CD8-positive, alpha-beta memory T cell (primary cell): ENCODE measurements at regions not wholly inside any gene's neighbourhood (a gene's known extent, or its start where the extent isn't known, plus 50 kb on each side); places are given as distances from the start of the nearest gene placed in this dataset.

Experiments
- CTCF ChIA-PET: fragments of 350-600 bp; sonication (Branson Sonifier 250); formaldehyde crosslinking; loops from one replicate; lab custom pipeline; 2021; ENCODE audit warnings: antibody characterized with exemption; lab: Charles Lee
- POLR2A ChIA-PET: fragments of 350-600 bp; sonication (Branson Sonifier 250); formaldehyde crosslinking; loops from one replicate; lab custom pipeline; 2021; ENCODE audit warnings: antibody characterized with exemption; lab: Charles Lee
- DNase-seq, 5 donors: peaks; one replicate each; pipeline versions ENCODE4 v3.0.0 to v3.0.0-alpha.2; 2020 to 2022; ENCODE audit warnings: mixed read lengths in 1 of 5
- H3K27ac ChIP-seq: one replicate; pipeline ENCODE4 v1.7.0; 2013; ENCODE audit warnings: low read depth, mild to moderate bottlenecking, low read length, moderate library complexity
- H3K27me3 ChIP-seq: 2 replicates; pipeline ENCODE4 v1.7.0; 2013; ENCODE audit warnings: low read length, mild to moderate bottlenecking; ENCODE audit not compliant: insufficient read depth, poor library complexity, severe bottlenecking
- H3K36me3 ChIP-seq: 2 replicates; pipeline ENCODE4 v1.7.0; 2013; ENCODE audit warnings: mild to moderate bottlenecking, low read length, moderate library complexity; ENCODE audit not compliant: insufficient read depth
- H3K4me1 ChIP-seq: 2 replicates; pipeline ENCODE4 v1.7.0; 2013; ENCODE audit warnings: mild to moderate bottlenecking, low read length, moderate library complexity; ENCODE audit not compliant: insufficient read depth
- H3K4me3 ChIP-seq: 2 replicates; pipeline ENCODE4 v1.7.0; 2013; ENCODE audit warnings: mild to moderate bottlenecking, low read length
- H3K9me3 ChIP-seq: 2 replicates; pipeline ENCODE4 v1.7.0; 2013; ENCODE audit warnings: mild to moderate bottlenecking, low read length
- H3K27ac Mint-ChIP-seq, 8 donors: one replicate each; pipeline ENCODE4 v1.8.0; 2020 to 2021; ENCODE audit warnings: mixed read lengths in 8 of 8, mild to moderate bottlenecking in 6 of 8, inconsistent platforms in 3 of 8, moderate library complexity in 3 of 8
- H3K27me3 Mint-ChIP-seq, 2 donors: one replicate each; pipeline ENCODE4 v1.8.0; 2020 to 2021; ENCODE audit warnings: mixed read lengths in 2 of 2, mild to moderate bottlenecking in 1 of 2, moderate library complexity in 1 of 2
- H3K36me3 Mint-ChIP-seq, 3 donors: one replicate each; pipeline ENCODE4 v1.8.0; 2020 to 2021; ENCODE audit warnings: mixed read lengths in 3 of 3, inconsistent platforms in 1 of 3, mild to moderate bottlenecking in 1 of 3
- H3K4me1 Mint-ChIP-seq, 3 donors: one replicate each; pipeline ENCODE4 v1.8.0; 2020 to 2021; ENCODE audit warnings: mixed read lengths in 3 of 3, inconsistent platforms in 1 of 3, mild to moderate bottlenecking in 1 of 3
- H3K4me3 Mint-ChIP-seq, 7 donors: one replicate each; pipeline ENCODE4 v1.8.0; 2020 to 2021; ENCODE audit warnings: mixed read lengths in 7 of 7, mild to moderate bottlenecking in 6 of 7, moderate library complexity in 4 of 7, inconsistent platforms in 2 of 7
- H3K9me3 Mint-ChIP-seq, 5 donors: one replicate each; pipeline ENCODE4 v1.8.0; 2020 to 2022; ENCODE audit warnings: mixed read lengths in 5 of 5, mild to moderate bottlenecking in 3 of 5, moderate library complexity in 2 of 5, inconsistent platforms in 1 of 5

DNA sequence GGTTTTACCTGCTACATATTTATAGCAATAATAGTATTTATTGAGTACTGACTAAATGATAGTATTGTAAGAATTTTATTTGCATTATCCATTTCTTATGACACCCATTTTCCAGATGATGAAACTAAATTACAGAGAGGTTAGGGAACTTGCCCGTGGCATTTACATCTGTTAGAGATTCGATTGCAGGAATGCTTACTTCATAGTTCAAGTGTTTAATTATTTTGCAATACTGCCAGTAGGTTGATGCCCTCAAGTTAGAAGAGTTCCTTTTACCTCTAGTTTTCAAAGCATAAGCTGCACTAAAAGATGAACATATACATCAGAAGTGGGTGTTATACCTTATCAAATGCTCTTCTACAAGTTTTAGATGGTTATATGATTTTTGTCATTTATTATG is 362.8 kb upstream of the RGMA start:
- peaks cover 1 to 13% of the 10 kb centered on the region in 2 donors for H3K27me3 Mint-ChIP-seq
- ChIA-PET CTCF (no interaction called here), POLR2A (no interaction called here)
- peaks cover 0 to 4% (median 0%) of the 10 kb centered on the region in 5 donors for H3K9me3 Mint-ChIP-seq
- no peak overlapping the region for H3K27ac Mint-ChIP-seq
- no peak overlapping the region for H3K4me3 Mint-ChIP-seq
- Histone ChIP-seq H3K27ac (no peak overlapping the region), H3K4me1 (no peaks in the 10 kb centered on the region), H3K9me3 (no peaks in the 10 kb centered on the region), H3K27me3 (no peaks in the 10 kb centered on the region), H3K4me3 (no peak overlapping the region), H3K36me3 (no peaks in the 10 kb centered on the region)
- no peak for DNase-seq
- no peaks in the 10 kb centered on the region for H3K36me3 Mint-ChIP-seq
- no peaks in the 10 kb centered on the region for H3K4me1 Mint-ChIP-seq

DNA sequence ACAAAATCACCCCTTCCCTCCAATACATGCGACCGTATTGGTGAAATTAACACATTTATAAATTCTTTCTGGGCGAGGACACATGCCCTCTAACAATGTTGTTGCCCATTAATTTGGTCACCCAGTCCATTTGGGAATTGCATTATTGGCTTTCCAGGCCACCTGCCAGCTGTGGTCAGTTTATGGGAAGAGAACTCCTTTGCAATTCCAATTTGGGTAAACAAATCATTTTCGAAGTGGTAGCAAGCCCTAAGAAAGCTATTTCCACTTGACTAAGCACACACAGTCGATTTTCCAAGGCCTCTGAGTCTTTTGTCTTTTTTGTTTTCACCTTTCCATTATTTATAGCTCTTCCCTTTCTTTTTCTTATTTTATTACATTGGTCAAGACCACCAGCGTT is 362.3 kb upstream of the RGMA start:
- H3K36me3 ChIP-seq: no peaks in the 10 kb centered on the region
- CTCF ChIA-PET: no interaction called here
- peaks cover 0 to 4% (median 0%) of the 10 kb centered on the region in 5 donors for H3K9me3 Mint-ChIP-seq
- H3K4me3 ChIP-seq: no peak overlapping the region
- no peak overlapping the region for H3K27ac Mint-ChIP-seq
- H3K36me3 Mint-ChIP-seq: no peaks in the 10 kb centered on the region
- H3K4me1 Mint-ChIP-seq: no peaks in the 10 kb centered on the region
- no peak overlapping the region for H3K27ac ChIP-seq
- H3K9me3 ChIP-seq: no peaks in the 10 kb centered on the region
- no peak for DNase-seq
- POLR2A ChIA-PET: no interaction called here
- H3K27me3 ChIP-seq: no peaks in the 10 kb centered on the region
- no peak overlapping the region for H3K4me3 Mint-ChIP-seq
- peaks cover 1 to 9% of the 10 kb centered on the region in 2 donors for H3K27me3 Mint-ChIP-seq
- H3K4me1 ChIP-seq: no peaks in the 10 kb centered on the region

DNA sequence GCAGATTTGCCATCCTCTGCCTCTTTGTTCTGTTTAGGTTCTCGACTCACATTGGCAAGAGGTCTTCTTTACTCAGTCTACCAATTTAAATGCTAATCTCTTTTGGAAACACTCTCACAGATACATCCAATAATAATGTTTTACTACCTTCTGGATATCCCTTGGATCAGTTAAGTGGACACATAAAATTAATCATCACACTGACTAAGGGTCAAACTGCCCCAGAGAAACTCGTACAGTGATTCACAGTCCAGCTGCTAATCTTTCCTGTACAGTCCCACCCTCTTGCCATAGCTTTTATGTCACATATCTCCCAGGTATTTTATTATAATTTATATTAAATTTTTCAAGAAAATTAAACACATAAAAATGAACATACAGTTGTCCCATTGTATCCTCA is 360.8 kb upstream of the RGMA start:
- Histone ChIP-seq H3K27me3 (no peaks in the 10 kb centered on the region), H3K36me3 (no peaks in the 10 kb centered on the region), H3K4me1 (no peaks in the 10 kb centered on the region), H3K9me3 (no peaks in the 10 kb centered on the region), H3K27ac (no peak overlapping the region), H3K4me3 (no peak overlapping the region)
- Mint-ChIP-seq H3K4me1 (no peaks in the 10 kb centered on the region), H3K36me3 (no peaks in the 10 kb centered on the region), H3K4me3 (no peak overlapping the region), H3K27ac (no peak overlapping the region), H3K9me3 (peaks cover 0 to 4% (median 2%) of the 10 kb centered on the region in 5 donors), H3K27me3 (peaks cover 1 to 8% of the 10 kb centered on the region in 2 donors)
- CTCF ChIA-PET: no interaction called here
- POLR2A ChIA-PET: no interaction called here
- DNase-seq: no peak

DNA sequence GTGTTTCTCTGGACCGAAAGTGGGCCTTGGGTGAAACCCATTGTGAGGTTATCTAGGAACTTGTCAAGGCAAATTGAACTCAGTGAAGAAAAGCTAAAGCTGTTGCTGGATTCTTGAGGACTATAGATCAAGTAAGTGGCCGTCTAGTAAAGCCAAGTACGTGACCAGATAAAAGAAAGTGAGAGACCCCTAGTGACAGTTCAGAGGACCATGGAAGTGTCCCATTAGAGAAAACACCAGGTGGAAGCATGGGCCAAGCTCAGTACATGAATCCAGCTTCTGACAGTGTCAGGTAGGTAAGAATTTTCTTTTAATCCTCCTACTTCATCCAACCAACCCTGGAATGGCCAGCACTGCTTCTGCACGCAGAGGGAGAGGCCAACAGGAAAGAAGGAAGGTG is 349.3 kb upstream of the RGMA start:
- no peak overlapping the region for H3K27ac Mint-ChIP-seq
- no peaks in the 10 kb centered on the region for H3K4me1 Mint-ChIP-seq
- no peak overlapping the region for H3K27ac ChIP-seq
- H3K27me3 ChIP-seq: no peaks in the 10 kb centered on the region
- ChIA-PET CTCF (no interaction called here), POLR2A (no interaction called here)
- no peaks in the 10 kb centered on the region for H3K36me3 Mint-ChIP-seq
- no peak overlapping the region for H3K4me3 Mint-ChIP-seq
- no peaks in the 10 kb centered on the region for H3K4me1 ChIP-seq
- H3K36me3 ChIP-seq: no peaks in the 10 kb centered on the region
- DNase-seq: no peak
- peaks cover 36 to 78% of the 10 kb centered on the region in 2 donors for H3K27me3 Mint-ChIP-seq
- H3K9me3 Mint-ChIP-seq: peaks cover 0 to 2% (median 0%) of the 10 kb centered on the region in 5 donors
- no peaks in the 10 kb centered on the region for H3K9me3 ChIP-seq
- H3K4me3 ChIP-seq: no peak overlapping the region

DNA sequence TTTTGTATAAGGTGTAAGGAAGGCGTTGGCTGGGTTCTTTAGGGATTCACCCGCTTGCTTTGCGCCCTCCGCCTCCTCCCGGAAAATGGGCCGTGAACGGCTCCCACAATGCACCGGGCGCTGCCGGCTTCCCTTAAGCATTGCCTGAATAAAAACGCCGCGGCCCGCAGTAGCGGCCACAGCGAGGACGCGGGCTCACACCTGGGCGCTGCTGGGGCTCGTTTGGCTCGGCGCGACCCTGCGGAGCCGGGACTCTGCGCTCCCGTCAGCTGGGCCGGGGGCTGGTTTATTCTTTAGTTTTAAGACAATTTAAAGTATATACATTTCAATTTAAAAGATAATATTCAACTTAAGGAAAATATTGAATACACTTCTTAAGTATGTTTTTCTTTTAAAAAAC is 343.5 kb upstream of the RGMA start:
- peaks cover 0 to 3% (median 0%) of the 10 kb centered on the region in 5 donors for H3K9me3 Mint-ChIP-seq
- H3K27me3 Mint-ChIP-seq: peaks cover 21 to 27% of the 10 kb centered on the region in 2 donors
- Histone ChIP-seq H3K27ac (no peak overlapping the region), H3K9me3 (no peaks in the 10 kb centered on the region), H3K27me3 (no peaks in the 10 kb centered on the region), H3K4me1 (no peaks in the 10 kb centered on the region), H3K36me3 (no peaks in the 10 kb centered on the region), H3K4me3 (no peak overlapping the region)
- ChIA-PET CTCF (no interaction called here), POLR2A (no interaction called here)
- H3K4me3 Mint-ChIP-seq: no peak overlapping the region
- DNase-seq: no peak
- no peaks in the 10 kb centered on the region for H3K36me3 Mint-ChIP-seq
- no peak overlapping the region for H3K27ac Mint-ChIP-seq
- H3K4me1 Mint-ChIP-seq: no peaks in the 10 kb centered on the region

DNA sequence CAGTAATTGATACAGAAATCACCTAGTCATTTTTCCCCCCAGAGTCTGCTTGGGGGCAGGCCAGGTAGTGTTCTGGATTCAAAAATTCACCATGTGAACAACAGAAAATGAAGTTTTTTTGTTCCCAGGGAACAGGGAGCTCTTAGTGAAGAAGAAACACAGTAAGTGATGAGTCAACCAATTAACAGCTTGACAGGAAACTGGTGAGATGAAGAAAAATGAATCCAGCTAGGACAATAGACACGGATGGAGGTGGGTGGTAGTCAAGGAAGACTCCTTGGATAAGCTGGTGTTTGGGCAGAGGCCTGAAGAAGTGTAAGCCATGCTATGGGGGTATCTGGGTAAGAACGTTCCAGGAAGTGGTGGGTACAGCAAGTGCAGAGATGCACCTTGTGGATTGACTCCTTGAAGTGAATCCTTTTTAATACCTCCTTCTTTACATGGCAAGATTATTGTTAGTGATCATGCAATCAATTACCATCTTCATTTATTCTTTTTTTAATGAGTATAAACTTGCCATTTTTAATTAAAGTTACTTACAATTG is 339.9 kb upstream of the RGMA start:
- DNase-seq: no peak
- Mint-ChIP-seq H3K4me1 (no peaks in the 10 kb centered on the region), H3K9me3 (peaks cover 0 to 3% (median 0%) of the 10 kb centered on the region in 5 donors), H3K4me3 (no peak overlapping the region), H3K27me3 (peaks cover 7% of the 10 kb centered on the region in 2 donors), H3K27ac (peak overlapping the region in 1 of 8 donors; percentile 39), H3K36me3 (no peaks in the 10 kb centered on the region)
- H3K4me3 ChIP-seq: no peak overlapping the region
- no peaks in the 10 kb centered on the region for H3K9me3 ChIP-seq
- no peak overlapping the region for H3K27ac ChIP-seq
- H3K27me3 ChIP-seq: no peaks in the 10 kb centered on the region
- ChIA-PET POLR2A (no interaction called here), CTCF (no interaction called here)
- no peaks in the 10 kb centered on the region for H3K36me3 ChIP-seq
- no peaks in the 10 kb centered on the region for H3K4me1 ChIP-seq

DNA sequence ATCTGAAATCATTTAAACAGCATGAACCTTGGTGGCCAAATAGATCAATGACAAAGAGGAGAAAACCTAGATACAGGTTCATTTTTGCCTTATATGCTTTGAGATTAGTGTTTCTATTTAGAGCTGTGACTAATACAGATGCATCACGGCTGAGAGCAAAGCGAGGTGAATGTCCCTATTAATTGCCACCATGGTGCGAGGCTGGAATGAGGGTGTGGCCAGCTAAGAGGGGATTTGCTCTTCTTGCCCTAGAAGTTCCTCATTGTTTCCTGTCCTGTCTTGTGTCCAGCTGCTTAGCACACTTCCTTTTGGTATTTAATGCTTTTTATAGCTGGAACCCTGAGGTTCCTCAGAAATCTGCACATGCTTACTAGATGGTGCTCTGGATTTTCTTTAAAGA is 339.1 kb upstream of the RGMA start:
- no peaks in the 10 kb centered on the region for H3K27me3 ChIP-seq
- no peak overlapping the region for H3K4me3 ChIP-seq
- Mint-ChIP-seq H3K36me3 (no peaks in the 10 kb centered on the region), H3K4me3 (no peak overlapping the region), H3K27ac (no peak overlapping the region), H3K9me3 (peaks cover 0 to under 1% (median 0%) of the 10 kb centered on the region in 5 donors), H3K27me3 (peaks cover 2 to 11% of the 10 kb centered on the region in 2 donors), H3K4me1 (no peaks in the 10 kb centered on the region)
- no peaks in the 10 kb centered on the region for H3K4me1 ChIP-seq
- no peak for DNase-seq
- H3K27ac ChIP-seq: no peak overlapping the region
- CTCF ChIA-PET: no interaction called here
- POLR2A ChIA-PET: no interaction called here
- H3K9me3 ChIP-seq: no peaks in the 10 kb centered on the region
- H3K36me3 ChIP-seq: no peaks in the 10 kb centered on the region

DNA sequence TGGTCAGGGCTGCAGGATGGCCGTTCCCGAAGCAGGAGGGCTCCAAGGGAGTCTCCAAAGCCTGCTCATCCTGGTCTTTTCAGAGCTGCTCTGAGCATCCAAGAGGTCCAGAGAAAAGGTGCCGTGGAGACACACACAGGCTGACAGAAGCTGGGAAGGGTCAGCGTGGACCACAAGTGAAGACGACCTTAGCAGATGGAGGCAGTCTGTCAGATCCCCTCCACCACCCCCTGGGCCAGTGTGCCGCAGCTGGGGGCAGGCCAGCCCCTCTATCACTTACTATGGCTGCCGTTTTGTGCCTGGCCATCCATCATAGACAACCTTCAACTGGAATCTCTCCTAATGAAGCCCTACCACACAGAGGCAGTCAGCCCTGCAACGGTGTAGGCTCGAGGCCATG is 335.1 kb upstream of the RGMA start:
- ChIA-PET POLR2A (no interaction called here), CTCF (no interaction called here)
- Mint-ChIP-seq H3K9me3 (no peaks in the 10 kb centered on the region), H3K27me3 (peaks cover 3 to 11% of the 10 kb centered on the region in 2 donors), H3K36me3 (no peaks in the 10 kb centered on the region), H3K27ac (no peak overlapping the region), H3K4me3 (no peak overlapping the region), H3K4me1 (no peaks in the 10 kb centered on the region)
- H3K4me1 ChIP-seq: no peaks in the 10 kb centered on the region
- no peak for DNase-seq
- H3K27me3 ChIP-seq: no peaks in the 10 kb centered on the region
- H3K27ac ChIP-seq: no peak overlapping the region
- H3K9me3 ChIP-seq: no peaks in the 10 kb centered on the region
- H3K4me3 ChIP-seq: no peak overlapping the region
- H3K36me3 ChIP-seq: no peaks in the 10 kb centered on the region

DNA sequence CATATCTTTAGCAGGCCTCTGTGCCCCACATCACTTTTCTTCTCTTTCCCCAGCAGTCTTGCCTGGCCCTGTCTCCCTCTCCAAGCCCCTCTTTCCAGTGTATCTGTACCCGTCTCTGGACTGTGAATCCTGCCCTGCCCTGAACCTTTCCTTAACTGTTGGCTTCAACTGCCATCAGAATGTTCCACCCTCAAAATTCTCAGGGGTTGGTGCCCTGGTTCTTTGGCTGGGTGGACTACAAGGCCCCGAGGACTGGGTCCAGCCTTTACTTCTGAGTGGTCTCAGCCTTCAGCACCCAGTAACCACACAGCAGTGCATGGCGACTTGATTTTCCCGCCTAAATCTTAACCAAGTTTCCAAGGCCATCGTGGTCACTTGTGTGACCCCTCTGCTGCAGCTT is 333.5 kb upstream of the RGMA start:
- DNase-seq: no peak
- ChIA-PET CTCF (no interaction called here), POLR2A (no interaction called here)
- no peaks in the 10 kb centered on the region for H3K27me3 ChIP-seq
- Mint-ChIP-seq H3K4me3 (no peak overlapping the region), H3K36me3 (no peaks in the 10 kb centered on the region), H3K4me1 (no peaks in the 10 kb centered on the region), H3K27me3 (peaks cover 5 to 11% of the 10 kb centered on the region in 2 donors), H3K9me3 (no peaks in the 10 kb centered on the region), H3K27ac (no peak overlapping the region)
- no peaks in the 10 kb centered on the region for H3K9me3 ChIP-seq
- H3K27ac ChIP-seq: no peak overlapping the region
- no peak overlapping the region for H3K4me3 ChIP-seq
- no peaks in the 10 kb centered on the region for H3K4me1 ChIP-seq
- H3K36me3 ChIP-seq: no peaks in the 10 kb centered on the region
